ENCODE measurements at regions not wholly inside any gene's neighbourhood (a gene's known extent, or its start where the extent isn't known, plus 50 kb on each side); places are given as distances from the start of the nearest gene placed in this dataset.
"Not testable (repeated sequence)": the region's sequence is repeated elsewhere in the genome, so short reads cannot be mapped to it uniquely, and the experiment has no call there.

GRCh38 chr1:95780836-95781235, 546.8 kb downstream of the RWDD3 start:
- Histone ChIP-seq H3K27me3 (ENCODE audit: insufficient read depth, poor library complexity, severe bottlenecking) (no peaks in the 10 kb centered on the region), H3K36me3 (ENCODE audit: low read depth) (no peaks in the 10 kb centered on the region), H3K4me1 (ENCODE audit: insufficient read depth, poor library complexity, severe bottlenecking) (no peaks in the 10 kb centered on the region), H3K4me3 (ENCODE audit: severe bottlenecking) (no peak overlapping the region), H3K9me3 (ENCODE audit: severe bottlenecking) (no peaks in the 10 kb centered on the region), H3K27ac (ENCODE audit: poor library complexity, severe bottlenecking) (no peak overlapping the region)
- no peak for DNase-seq (ENCODE audit: low spot score)
- no peak for ATAC-seq (ENCODE audit: low read depth)
- TF ChIP-seq CTCF (IDR thresholded peaks at IDR 0.05; ENCODE audit: poor library complexity, severe bottlenecking): no peak

GRCh38 chr1:95790136-95790535, 556.1 kb downstream of the RWDD3 start:
- H3K4me1 ChIP-seq (ENCODE audit: insufficient read depth, poor library complexity, severe bottlenecking): no peaks in the 10 kb centered on the region
- H3K27me3 ChIP-seq (ENCODE audit: insufficient read depth, poor library complexity, severe bottlenecking): no peaks in the 10 kb centered on the region
- no peak overlapping the region for H3K4me3 ChIP-seq (ENCODE audit: severe bottlenecking)
- H3K27ac ChIP-seq (ENCODE audit: poor library complexity, severe bottlenecking): no peak overlapping the region
- no peaks in the 10 kb centered on the region for H3K9me3 ChIP-seq (ENCODE audit: severe bottlenecking)
- H3K36me3 ChIP-seq (ENCODE audit: low read depth): no peaks in the 10 kb centered on the region
- DNase-seq (ENCODE audit: low spot score) (no peak), ATAC-seq (ENCODE audit: low read depth) (no peak)
- no peak for TF ChIP-seq CTCF (IDR thresholded peaks at IDR 0.05; ENCODE audit: poor library complexity, severe bottlenecking)

GRCh38 chr1:95793893-95794292, 559.9 kb downstream of the RWDD3 start:
- no peaks in the 10 kb centered on the region for H3K9me3 ChIP-seq (ENCODE audit: severe bottlenecking)
- H3K27ac ChIP-seq (ENCODE audit: poor library complexity, severe bottlenecking): no peak overlapping the region
- peak; percentile 24 for TF ChIP-seq CTCF (IDR thresholded peaks at IDR 0.05; ENCODE audit: poor library complexity, severe bottlenecking)
- no peaks in the 10 kb centered on the region for H3K36me3 ChIP-seq (ENCODE audit: low read depth)
- no peaks in the 10 kb centered on the region for H3K27me3 ChIP-seq (ENCODE audit: insufficient read depth, poor library complexity, severe bottlenecking)
- no peak for ATAC-seq (ENCODE audit: low read depth)
- H3K4me1 ChIP-seq (ENCODE audit: insufficient read depth, poor library complexity, severe bottlenecking): no peaks in the 10 kb centered on the region
- no peak for DNase-seq (ENCODE audit: low spot score)
- no peak overlapping the region for H3K4me3 ChIP-seq (ENCODE audit: severe bottlenecking)

GRCh38 chr1:95797761-95798160, 563.8 kb downstream of the RWDD3 start:
- not testable (repeated sequence) for H3K4me3 ChIP-seq (ENCODE audit: severe bottlenecking); H3K27ac ChIP-seq (ENCODE audit: poor library complexity, severe bottlenecking); DNase-seq (ENCODE audit: low spot score); H3K4me1 ChIP-seq (ENCODE audit: insufficient read depth, poor library complexity, severe bottlenecking); ATAC-seq (ENCODE audit: low read depth); H3K27me3 ChIP-seq (ENCODE audit: insufficient read depth, poor library complexity, severe bottlenecking); H3K36me3 ChIP-seq (ENCODE audit: low read depth); H3K9me3 ChIP-seq (ENCODE audit: severe bottlenecking)

- Histone ChIP-seq H3K36me3 (ENCODE audit: low read depth) (no peaks in the 10 kb centered on the region), H3K27me3 (ENCODE audit: insufficient read depth, poor library complexity, severe bottlenecking) (no peaks in the 10 kb centered on the region), H3K4me1 (ENCODE audit: insufficient read depth, poor library complexity, severe bottlenecking) (no peaks in the 10 kb centered on the region), H3K9me3 (ENCODE audit: severe bottlenecking) (no peaks in the 10 kb centered on the region), H3K27ac (ENCODE audit: poor library complexity, severe bottlenecking) (no peak overlapping the region), H3K4me3 (ENCODE audit: severe bottlenecking) (no peak overlapping the region)
- no peak for TF ChIP-seq CTCF (IDR thresholded peaks at IDR 0.05; ENCODE audit: poor library complexity, severe bottlenecking)
- DNase-seq (ENCODE audit: low spot score): no peak
- no peak for ATAC-seq (ENCODE audit: low read depth)
Measured at GRCh38 chr1:95806171-95806570, 572.2 kb downstream of the RWDD3 start.
